ENCODE measurements at regions not wholly inside any gene's neighbourhood (a gene's known extent, or its start where the extent isn't known, plus 50 kb on each side); places are given as distances from the start of the nearest gene placed in this dataset.

DNA sequence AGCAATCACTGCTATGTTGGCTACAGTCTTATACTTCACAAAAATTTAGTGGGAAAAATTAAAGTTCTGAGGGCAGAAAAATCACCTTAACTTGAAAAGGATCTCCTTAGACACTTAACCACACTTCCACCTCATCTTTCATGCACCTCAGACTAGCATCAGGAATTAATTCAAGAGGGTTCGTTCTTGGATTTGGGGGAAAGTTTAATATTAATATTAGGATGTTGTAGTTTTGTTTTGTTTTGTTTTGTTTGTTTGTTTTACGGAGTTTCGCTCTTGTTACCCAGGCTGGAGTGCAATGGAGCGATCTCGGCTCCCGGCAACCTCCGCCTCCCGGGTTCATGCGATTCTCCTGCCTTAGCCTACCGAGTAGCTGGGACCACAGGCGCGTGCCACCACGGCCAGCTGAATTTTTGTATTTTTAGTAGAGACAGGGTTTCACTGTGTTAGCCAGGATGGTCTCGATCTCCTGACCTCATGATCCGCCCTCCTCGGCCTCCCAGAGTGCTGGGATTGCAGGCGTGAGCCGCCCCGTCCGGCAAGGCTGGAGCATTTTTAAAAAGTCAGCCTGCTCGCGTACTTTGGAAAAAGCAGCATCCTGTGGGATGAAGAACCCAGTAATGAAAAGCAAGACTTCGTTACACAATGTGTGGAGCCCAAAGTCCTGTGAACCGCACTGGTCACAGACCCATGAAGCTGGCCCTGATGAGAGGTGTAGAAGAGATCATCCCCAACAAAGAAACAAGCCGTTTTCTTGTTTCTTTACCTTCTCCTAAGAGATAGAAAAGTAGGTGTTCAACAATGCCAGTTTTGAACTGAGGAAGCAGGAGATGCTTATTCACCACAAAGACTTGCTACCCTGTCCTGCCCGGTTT lies 194.9 kb downstream of the GPX5 start:
- WGBS, 4 donors, result 55 to 77% (median 69%) methylated on average over 23 to 26 of the region's 26 CpGs
- peaks cover 10% of the 10 kb centered on the region for H3K27me3 ChIP-seq

DNA sequence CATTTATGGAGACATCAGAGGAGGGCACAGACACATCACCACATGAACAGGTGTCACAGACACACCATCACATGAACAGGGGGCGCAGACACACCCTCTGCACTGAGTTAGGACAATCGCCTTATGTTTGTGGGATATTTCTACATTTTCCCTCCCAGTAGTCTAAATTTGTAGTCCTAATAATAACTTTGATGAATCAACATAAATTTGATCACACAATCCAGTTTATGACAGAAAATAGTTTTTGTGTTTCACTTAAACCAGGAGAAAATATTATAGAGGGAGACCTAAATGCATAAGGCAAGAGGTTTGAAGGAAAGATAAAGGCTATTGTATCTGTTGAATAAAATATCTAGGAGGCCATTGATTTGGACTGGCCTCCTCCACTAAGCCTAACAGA lies 195.7 kb downstream of the GPX5 start:
- Histone ChIP-seq H3K4me1 (replicated peaks in 1 of 2) (no peaks in the 10 kb centered on the region), H3K27me3 (peaks cover 10% of the 10 kb centered on the region), H3K27ac (no peak overlapping the region), H3K9me3 (replicated peaks in 1 of 3) (peaks cover 0 to 2% (median 0%) of the 10 kb centered on the region in 3 donors), H3K36me3 (replicated peaks in 1 of 2) (no peaks in the 10 kb centered on the region), H3K4me3 (no peak overlapping the region)
- DNase-seq, result no peak
- TF ChIP-seq, protein P1, sequence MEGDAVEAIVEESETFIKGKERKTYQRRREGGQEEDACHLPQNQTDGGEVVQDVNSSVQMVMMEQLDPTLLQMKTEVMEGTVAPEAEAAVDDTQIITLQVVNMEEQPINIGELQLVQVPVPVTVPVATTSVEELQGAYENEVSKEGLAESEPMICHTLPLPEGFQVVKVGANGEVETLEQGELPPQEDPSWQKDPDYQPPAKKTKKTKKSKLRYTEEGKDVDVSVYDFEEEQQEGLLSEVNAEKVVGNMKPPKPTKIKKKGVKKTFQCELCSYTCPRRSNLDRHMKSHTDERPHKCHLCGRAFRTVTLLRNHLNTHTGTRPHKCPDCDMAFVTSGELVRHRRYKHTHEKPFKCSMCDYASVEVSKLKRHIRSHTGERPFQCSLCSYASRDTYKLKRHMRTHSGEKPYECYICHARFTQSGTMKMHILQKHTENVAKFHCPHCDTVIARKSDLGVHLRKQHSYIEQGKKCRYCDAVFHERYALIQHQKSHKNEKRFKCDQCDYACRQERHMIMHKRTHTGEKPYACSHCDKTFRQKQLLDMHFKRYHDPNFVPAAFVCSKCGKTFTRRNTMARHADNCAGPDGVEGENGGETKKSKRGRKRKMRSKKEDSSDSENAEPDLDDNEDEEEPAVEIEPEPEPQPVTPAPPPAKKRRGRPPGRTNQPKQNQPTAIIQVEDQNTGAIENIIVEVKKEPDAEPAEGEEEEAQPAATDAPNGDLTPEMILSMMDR (IDR thresholded peaks at IDR 0.05), result no peak
- no peak for TF ChIP-seq POLR2A (IDR thresholded peaks at IDR 0.05)
- 70 to 89% (median 79%) methylated on average over 2 of the region's 2 CpGs for WGBS, 4 donors
- intact Hi-C loops (cut with DNase I), result no loop called here

More for the DNA sequence above, 194.9 kb downstream of the GPX5 start:
- Histone ChIP-seq H3K4me3 (no peak overlapping the region), H3K27ac (no peak overlapping the region), H3K9me3 (replicated peaks in 1 of 3) (no peaks in the 10 kb centered on the region), H3K36me3 (replicated peaks in 1 of 2) (no peaks in the 10 kb centered on the region), H3K4me1 (replicated peaks in 1 of 2) (no peaks in the 10 kb centered on the region)
- TF ChIP-seq POLR2A (IDR thresholded peaks at IDR 0.05), result no peak
- TF ChIP-seq, protein P1 (IDR thresholded peaks at IDR 0.05), result no peak
- intact Hi-C loops (cut with DNase I), result no loop called here
- no peak for DNase-seq

DNA sequence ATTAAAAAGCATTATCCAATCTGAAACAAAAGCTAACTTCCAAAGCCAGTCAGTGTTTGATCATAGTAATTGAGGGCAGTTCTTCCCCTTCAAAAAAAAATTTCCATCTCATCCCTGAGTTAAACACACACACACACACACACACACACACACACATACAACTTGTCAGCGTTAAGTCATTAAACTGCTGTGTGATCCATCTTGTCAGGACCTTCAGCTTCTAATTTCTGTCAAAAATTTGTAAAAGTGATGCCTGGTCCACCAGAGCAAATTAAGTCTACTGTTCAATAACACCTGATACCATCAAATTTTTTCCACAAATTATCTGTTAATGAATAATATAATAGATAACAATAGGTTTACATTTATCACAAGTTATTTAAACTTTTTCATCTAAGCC lies 198.7 kb downstream of the GPX5 start:
- H3K4me3 ChIP-seq, result no peak overlapping the region
- no peak for DNase-seq
- peaks cover 0 to 3% of the 10 kb centered on the region in 2 donors for H3K4me1 ChIP-seq (replicated peaks in 1 of 2)
- H3K9me3 ChIP-seq (replicated peaks in 1 of 3), result peaks cover 0 to 5% (median 0%) of the 10 kb centered on the region in 3 donors
- peaks cover 5% of the 10 kb centered on the region for H3K27me3 ChIP-seq
- WGBS, 4 donors, result 49 to 83% (median 63%) methylated on average over 1 of the region's 1 CpG
- TF ChIP-seq POLR2A (IDR thresholded peaks at IDR 0.05), result no peak
- TF ChIP-seq, protein P1 (IDR thresholded peaks at IDR 0.05), result no peak
- intact Hi-C loops (cut with DNase I), result no loop called here
- H3K36me3 ChIP-seq (replicated peaks in 1 of 2), result no peaks in the 10 kb centered on the region
- H3K27ac ChIP-seq, result no peak overlapping the region

DNA sequence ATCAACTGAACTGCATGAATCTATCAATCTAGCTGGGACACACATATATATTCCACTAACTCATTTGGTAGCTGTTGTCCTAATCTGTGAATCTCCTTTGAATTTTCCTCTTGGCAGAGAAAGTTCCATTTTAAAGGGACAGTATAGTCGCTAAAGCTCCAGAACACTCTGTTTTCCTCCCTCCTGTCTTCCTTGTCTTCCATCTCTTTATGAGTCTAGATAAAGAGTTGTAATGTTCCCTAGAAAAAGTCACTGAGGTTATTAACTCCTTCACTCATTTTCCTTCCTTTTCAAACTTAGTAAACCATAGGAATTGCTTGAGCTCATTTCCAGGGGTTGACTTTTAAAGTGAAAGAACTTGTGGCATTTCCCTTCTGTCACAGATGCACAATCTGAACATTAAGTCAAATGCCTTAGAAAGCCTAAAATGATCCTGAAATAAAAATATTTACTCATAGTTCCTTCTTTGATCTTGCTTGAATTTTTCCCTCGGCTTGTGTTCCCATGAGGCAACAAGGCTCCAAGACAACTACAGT lies 198.4 kb downstream of the TRIM27 start:
- H3K4me1 ChIP-seq (replicated peaks in 1 of 2), result peaks cover 0 to 5% of the 10 kb centered on the region in 2 donors
- no peak for DNase-seq
- peaks cover 0 to 5% (median 0%) of the 10 kb centered on the region in 3 donors for H3K9me3 ChIP-seq (replicated peaks in 1 of 3)
- TF ChIP-seq, protein P1 (IDR thresholded peaks at IDR 0.05), result no peak
- no peak for TF ChIP-seq POLR2A (IDR thresholded peaks at IDR 0.05)
- H3K4me3 ChIP-seq, result no peak overlapping the region
- 63 to 72% (median 68%) methylated on average over 2 of the region's 2 CpGs for WGBS, 4 donors
- H3K36me3 ChIP-seq (replicated peaks in 1 of 2), result no peaks in the 10 kb centered on the region
- peaks cover 5% of the 10 kb centered on the region for H3K27me3 ChIP-seq
- intact Hi-C loops (cut with DNase I), result no loop called here
- H3K27ac ChIP-seq, result no peak overlapping the region

Data from adrenal gland (tissue), 9 donors.